GM12878 (cell line): ENCODE measurements at regions not wholly inside any gene's neighbourhood (a gene's known extent, or its start where the extent isn't known, plus 50 kb on each side); places are given as distances from the start of the nearest gene placed in this dataset.

Source experiments
- ATAC-seq: fragments of 200-7000 bp; cut with Tn5 transposase; 3 replicates; pipeline ENCODE4 v1.9.1; 2020; ENCODE audit warnings: mild to moderate bottlenecking, moderate library complexity
- BruUV-seq: library from RNA; stranded (reverse); fragments of 400-500 nt; replicated peaks from 2 replicates; lab custom pipeline; 2021; lab: Mats Ljungman, UMichigan
- CTCF ChIA-PET: fragments of 300-600 bp; sonication (Branson Sonifier 250); formaldehyde crosslinking; extraction: SDS; loops from one replicate; lab custom pipeline; 2021; ENCODE audit warnings: inconsistent platforms; lab: Yijun Ruan, JAX
- POLR2A ChIA-PET: fragments of 350-600 bp; formaldehyde crosslinking; extraction: SDS; loops from one replicate; lab custom pipeline; 2021; ENCODE audit warnings: inconsistent platforms; lab: Charles Lee
- RAD21 ChIA-PET: fragments of 300-600 bp; sonication (Branson Sonifier 250); formaldehyde crosslinking; loops from one replicate; lab custom pipeline; 2023; ENCODE audit warnings: antibody characterized with exemption; ENCODE audit not compliant: unreplicated experiment; lab: Charles Lee
- SMC1A ChIA-PET: fragments of 300-600 bp; sonication (Branson Sonifier 250); formaldehyde crosslinking; loops from one replicate; lab custom pipeline; 2023; ENCODE audit not compliant: unreplicated experiment, uncharacterized antibody; lab: Charles Lee
- DNase-seq: peaks from one replicate; pipeline ENCODE4 v3.0.0-alpha.2; 2011; ENCODE audit warnings: low read depth, low spot score
- FAIRE-seq: peaks from 3 replicates; lab custom pipeline; 2011; peaks lifted over from hg19 to GRCh38; lab: Jason Lieb, UNC
- H2AFZ ChIP-seq: 2 replicates; pipeline ENCODE4 v1.6.0; 2011; ENCODE audit warnings: low read depth, low read length, control low read depth; ENCODE audit not compliant: control insufficient read depth
- H3K27ac ChIP-seq: 2 replicates; pipeline ENCODE4 v1.5.1; 2011; ENCODE audit warnings: control low read depth; ENCODE audit not compliant: control insufficient read depth, insufficient read depth
- H3K27me3 ChIP-seq, 2 experiments: replicated peaks in 1 of 2; 2 replicates each; pipeline versions ENCODE4 v1.6.0 to v1.6.1; 2011; ENCODE audit warnings: low read length in 1 of 2; ENCODE audit not compliant: control insufficient read depth in 2 of 2, insufficient read depth in 2 of 2
- H3K36me3 ChIP-seq, 2 experiments: 2 replicates each; pipeline ENCODE4 v1.5.1; 2011; ENCODE audit warnings: low read length in 1 of 2; ENCODE audit not compliant: control insufficient read depth in 2 of 2, insufficient read depth in 2 of 2
- H3K4me1 ChIP-seq: 2 replicates; pipeline ENCODE4 v1.6.1; 2011; ENCODE audit warnings: mild to moderate bottlenecking, low read length, moderate library complexity, mixed read lengths; ENCODE audit not compliant: control insufficient read depth, insufficient read depth
- H3K4me2 ChIP-seq: 2 replicates; pipeline ENCODE4 v1.6.0; 2011; ENCODE audit warnings: control low read depth; ENCODE audit not compliant: control insufficient read depth, insufficient read depth
- H3K4me3 ChIP-seq: fragments of 200-600 bp; sonication (generic); 2 replicates; pipeline ENCODE4 v1.5.1; 2016
- H3K79me2 ChIP-seq: 2 replicates; pipeline ENCODE4 v1.6.0; 2011; ENCODE audit warnings: low read length; ENCODE audit not compliant: control insufficient read depth, insufficient read depth
- H3K9ac ChIP-seq: 2 replicates; pipeline ENCODE4 v1.8.0; 2011; ENCODE audit warnings: low read length, control low read depth, mixed read lengths; ENCODE audit not compliant: control insufficient read depth, insufficient read depth
- H3K9me3 ChIP-seq: replicated peaks from 3 replicates; pipeline ENCODE4 v1.5.1; 2011; ENCODE audit warnings: mild to moderate bottlenecking, low read length; ENCODE audit not compliant: control insufficient read depth, insufficient read depth
- H4K20me1 ChIP-seq: 2 replicates; pipeline ENCODE4 v1.6.0; 2011; ENCODE audit not compliant: control insufficient read depth, insufficient read depth
- NFYA ChIP-seq: IDR thresholded peaks from 2 replicates; pipeline ENCODE4 v1.6.1; 2011; ENCODE audit warnings: low read depth, mild to moderate bottlenecking, low read length, improper control_type of control experiment, borderline replicate concordance
- SMAD1 ChIP-seq: fragments of 450-650 bp; IDR thresholded peaks from 2 replicates; pipeline ENCODE4 v1.6.1; 2018; ENCODE audit warnings: mild to moderate bottlenecking, low read depth; ENCODE audit not compliant: partially characterized antibody
- STAT3 ChIP-seq: IDR thresholded peaks from 2 replicates; pipeline ENCODE4 v1.6.1; 2011; ENCODE audit warnings: low read depth, low read length, improper control_type of control experiment
- WGBS: methylation state at CpG from one replicate; pipeline ENCODE4 v1.1.6; 2016; ENCODE audit warnings: low lambda C conversion rate; ENCODE audit not compliant: insufficient replicate concordance, insufficient coverage; ENCODE audit errors: missing lambda C conversion rate; 5-methylcytosine and 5-hydroxymethylcytosine counted together
- in situ Hi-C: fragments of 300-500 bp; cut with MboI; formaldehyde crosslinking; loops from 9 replicates; pipeline ENCODE4 v1.14.3; 2018; ENCODE audit warnings: mixed read lengths
- intact Hi-C: fragments of 100-400 bp; cut with micrococcal nuclease; formaldehyde crosslinking; loops from one replicate; pipeline ENCODE4 v1.14.2; 2022; ENCODE audit not compliant: unreplicated experiment
- TF ChIP-seq, protein P1 (sequence below): fragments of 450-650 bp; conservative IDR thresholded peaks from 2 replicates; pipeline ENCODE4 v1.6.1; 2017; ENCODE audit warnings: mild to moderate bottlenecking, moderate library complexity
- TF ChIP-seq, protein P2 (sequence below): IDR thresholded peaks from 2 replicates; pipeline ENCODE4 v1.6.1; 2012; ENCODE audit warnings: low read depth, low read length, improper control_type of control experiment

DNA sequence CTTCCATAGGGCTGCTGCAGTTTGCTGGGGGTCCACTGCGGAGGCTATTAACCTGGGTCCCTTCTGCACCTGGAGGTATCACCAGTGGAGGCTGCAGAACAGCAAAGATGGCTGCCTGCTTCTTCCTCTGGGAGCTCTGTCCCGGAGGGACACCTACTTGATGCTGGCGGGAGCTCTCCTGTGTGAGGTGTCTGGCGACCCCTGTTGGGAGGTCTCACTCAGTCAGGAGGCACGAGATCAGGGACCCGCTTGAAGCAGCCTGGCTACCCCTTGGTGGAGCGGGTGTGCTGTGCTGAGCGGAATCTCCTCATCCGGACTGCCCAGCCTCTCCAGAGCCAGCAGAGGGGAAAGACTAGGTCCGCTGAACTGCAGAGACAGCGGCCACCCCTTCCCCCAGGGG, 56.0 kb upstream of the CTXND1 start:
- no peak for DNase-seq
- no peak overlapping the region for H3K4me3 ChIP-seq
- no peak overlapping the region for H3K9ac ChIP-seq
- no peak overlapping the region for H2AFZ ChIP-seq
- no peak overlapping the region for H3K27ac ChIP-seq
- RAD21 ChIA-PET: interaction anchor here (1.0 kb wide), 1 partner anchor 66 kb away, joined by 3 read pairs; no protein-coding TSS in a partner anchor
- in situ Hi-C loops: no loop called here
- H3K36me3 ChIP-seq: no peaks in the 10 kb centered on the region
- intact Hi-C loops: no loop called here
- SMC1A ChIA-PET: no interaction called here
- H3K27me3 ChIP-seq: no peaks in the 10 kb centered on the region
- CTCF ChIA-PET: interaction anchor here (1.1 to 1.3 kb wide), 2 partner anchors 9 to 15 kb away, joined by 5 to 8 read pairs; no protein-coding TSS in a partner anchor
- H3K4me1 ChIP-seq: no peaks in the 10 kb centered on the region
- no peak for FAIRE-seq
- no peak overlapping the region for H3K4me2 ChIP-seq
- POLR2A ChIA-PET: no interaction called here
- H3K79me2 ChIP-seq: no peaks in the 10 kb centered on the region
- WGBS: 59% methylated on average over 11 of the region's 11 CpGs
- H4K20me1 ChIP-seq: no peaks in the 10 kb centered on the region
- TF ChIP-seq NFYA (no peak), SMAD1 (no peak), STAT3 (no peak)
- TF ChIP-seq, protein P1, sequence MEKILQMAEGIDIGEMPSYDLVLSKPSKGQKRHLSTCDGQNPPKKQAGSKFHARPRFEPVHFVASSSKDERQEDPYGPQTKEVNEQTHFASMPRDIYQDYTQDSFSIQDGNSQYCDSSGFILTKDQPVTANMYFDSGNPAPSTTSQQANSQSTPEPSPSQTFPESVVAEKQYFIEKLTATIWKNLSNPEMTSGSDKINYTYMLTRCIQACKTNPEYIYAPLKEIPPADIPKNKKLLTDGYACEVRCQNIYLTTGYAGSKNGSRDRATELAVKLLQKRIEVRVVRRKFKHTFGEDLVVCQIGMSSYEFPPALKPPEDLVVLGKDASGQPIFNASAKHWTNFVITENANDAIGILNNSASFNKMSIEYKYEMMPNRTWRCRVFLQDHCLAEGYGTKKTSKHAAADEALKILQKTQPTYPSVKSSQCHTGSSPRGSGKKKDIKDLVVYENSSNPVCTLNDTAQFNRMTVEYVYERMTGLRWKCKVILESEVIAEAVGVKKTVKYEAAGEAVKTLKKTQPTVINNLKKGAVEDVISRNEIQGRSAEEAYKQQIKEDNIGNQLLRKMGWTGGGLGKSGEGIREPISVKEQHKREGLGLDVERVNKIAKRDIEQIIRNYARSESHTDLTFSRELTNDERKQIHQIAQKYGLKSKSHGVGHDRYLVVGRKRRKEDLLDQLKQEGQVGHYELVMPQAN: no peak
- TF ChIP-seq, protein P2, sequence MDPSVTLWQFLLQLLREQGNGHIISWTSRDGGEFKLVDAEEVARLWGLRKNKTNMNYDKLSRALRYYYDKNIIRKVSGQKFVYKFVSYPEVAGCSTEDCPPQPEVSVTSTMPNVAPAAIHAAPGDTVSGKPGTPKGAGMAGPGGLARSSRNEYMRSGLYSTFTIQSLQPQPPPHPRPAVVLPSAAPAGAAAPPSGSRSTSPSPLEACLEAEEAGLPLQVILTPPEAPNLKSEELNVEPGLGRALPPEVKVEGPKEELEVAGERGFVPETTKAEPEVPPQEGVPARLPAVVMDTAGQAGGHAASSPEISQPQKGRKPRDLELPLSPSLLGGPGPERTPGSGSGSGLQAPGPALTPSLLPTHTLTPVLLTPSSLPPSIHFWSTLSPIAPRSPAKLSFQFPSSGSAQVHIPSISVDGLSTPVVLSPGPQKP: no peak
- no peak for ATAC-seq
- no peaks in the 10 kb centered on the region for H3K9me3 ChIP-seq
- BruUV-seq: no TSS peak
